ENCODE measurements at regions not wholly inside any gene's neighbourhood (a gene's known extent, or its start where the extent isn't known, plus 50 kb on each side); places are given as distances from the start of the nearest gene placed in this dataset.
"Not testable (repeated sequence)": the region's sequence is repeated elsewhere in the genome, so short reads cannot be mapped to it uniquely, and the experiment has no call there.

DNA sequence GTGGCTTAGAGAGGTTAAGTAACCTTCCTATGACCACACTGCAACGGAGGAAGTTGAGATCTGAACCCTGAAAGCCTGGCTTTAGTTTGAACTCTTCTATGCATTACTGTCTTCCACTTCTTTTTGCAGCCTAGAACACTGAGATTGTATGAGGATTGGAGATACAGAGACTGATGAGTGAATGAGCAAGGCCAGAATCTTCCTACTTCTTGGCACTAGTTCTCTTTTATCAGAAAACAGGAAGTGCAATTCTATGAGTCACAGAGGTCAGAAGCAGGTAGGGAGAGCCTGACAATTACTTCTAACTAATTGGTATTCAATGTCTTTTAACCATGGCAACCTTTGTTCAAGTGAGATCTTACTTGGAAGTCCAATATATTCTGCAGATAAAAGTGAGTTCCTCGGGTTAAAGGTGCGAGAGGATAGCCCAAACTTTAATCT is 219.0 kb downstream of the SHQ1 start:
- no peak overlapping the region for H3K4me3 ChIP-seq (ENCODE audit: low read depth, low read length)

GRCh38 chr3:72628065-72628464 is 220.2 kb downstream of the SHQ1 start:
- H3K4me3 ChIP-seq (ENCODE audit: low read depth, low read length), result no peak overlapping the region

DNA sequence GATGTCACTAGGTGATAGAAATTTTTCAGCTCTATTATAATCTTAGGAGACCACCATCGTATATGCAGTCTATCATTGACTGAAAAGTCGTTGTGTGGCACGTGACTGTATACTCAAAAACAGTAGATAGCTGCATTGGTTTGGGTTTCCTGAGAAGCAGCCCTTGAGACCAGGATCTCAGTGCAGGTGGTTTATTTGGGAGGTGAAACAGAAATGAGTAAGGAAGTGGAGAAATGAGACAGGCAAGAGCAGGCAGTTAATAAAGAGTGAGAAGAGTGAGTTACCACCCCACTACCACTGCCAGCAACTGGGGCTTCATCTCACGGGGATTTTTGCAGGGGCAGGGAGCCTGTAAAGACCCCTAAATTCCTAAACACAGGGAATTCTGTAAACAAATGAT is 221.0 kb downstream of the SHQ1 start:
- H3K4me3 ChIP-seq (ENCODE audit: low read depth, low read length), result no peak overlapping the region

- H3K4me3 ChIP-seq (ENCODE audit: low read depth, low read length), result no peak overlapping the region
These were observed 222.5 kb downstream of the SHQ1 start for GRCh38 chr3:72625602-72626337.

GRCh38 chr3:72624656-72625055 is 223.6 kb downstream of the SHQ1 start:
- no peak overlapping the region for H3K4me3 ChIP-seq (ENCODE audit: low read depth, low read length)

DNA sequence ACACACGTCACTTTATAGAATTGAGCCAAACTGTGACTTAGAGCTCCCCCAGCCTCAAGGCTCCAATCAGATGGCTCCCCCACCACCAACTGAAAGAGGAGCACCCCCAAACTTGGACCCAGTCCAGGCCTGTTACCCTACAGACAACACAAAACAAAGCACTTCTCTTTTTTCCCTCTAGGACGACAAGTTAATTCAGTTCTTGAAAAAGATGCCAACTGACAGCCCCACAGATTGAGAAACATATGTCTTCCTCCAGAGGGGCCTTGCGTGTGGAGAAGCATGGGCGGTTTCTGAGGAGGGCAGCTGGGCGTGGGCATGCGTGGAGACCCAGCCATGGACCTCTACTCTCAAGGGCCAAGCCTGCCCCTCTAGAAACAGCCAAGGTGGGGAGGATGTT is 229.5 kb downstream of the SHQ1 start:
- H3K4me3 ChIP-seq (ENCODE audit: low read depth, low read length), result no peak overlapping the region

- H3K4me3 ChIP-seq (ENCODE audit: low read depth, low read length), result no peak overlapping the region
These were observed 230.7 kb downstream of the SHQ1 start for GRCh38 chr3:72617424-72618024.

DNA sequence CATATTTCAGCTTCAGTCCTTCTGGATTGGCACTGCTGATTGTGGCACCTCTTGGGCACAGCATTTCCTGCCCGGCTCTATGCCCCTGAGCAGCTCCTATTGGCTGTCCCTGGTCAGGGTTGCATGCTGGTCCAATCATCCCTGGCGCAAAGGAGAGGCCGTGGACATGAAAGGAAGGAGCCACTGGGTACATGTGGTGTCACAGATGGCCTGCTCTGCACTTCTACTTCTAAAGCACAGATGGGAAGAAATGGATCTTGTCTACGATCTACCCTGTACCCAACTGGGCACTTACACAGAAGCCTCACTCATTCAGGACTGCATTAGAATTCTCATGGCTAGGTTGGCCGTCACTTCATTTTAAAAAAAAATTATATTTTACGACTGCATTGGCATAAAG is 232.5 kb downstream of the SHQ1 start:
- no peak overlapping the region for H3K4me3 ChIP-seq (ENCODE audit: low read depth, low read length)

GRCh38 chr3:72615182-72615581 is 233.1 kb downstream of the SHQ1 start:
- no peak overlapping the region for H3K4me3 ChIP-seq (ENCODE audit: low read depth, low read length)

GRCh38 chr3:72614394-72615074 is 233.7 kb downstream of the SHQ1 start:
- H3K4me3 ChIP-seq (ENCODE audit: low read depth, low read length), result no peak overlapping the region

DNA sequence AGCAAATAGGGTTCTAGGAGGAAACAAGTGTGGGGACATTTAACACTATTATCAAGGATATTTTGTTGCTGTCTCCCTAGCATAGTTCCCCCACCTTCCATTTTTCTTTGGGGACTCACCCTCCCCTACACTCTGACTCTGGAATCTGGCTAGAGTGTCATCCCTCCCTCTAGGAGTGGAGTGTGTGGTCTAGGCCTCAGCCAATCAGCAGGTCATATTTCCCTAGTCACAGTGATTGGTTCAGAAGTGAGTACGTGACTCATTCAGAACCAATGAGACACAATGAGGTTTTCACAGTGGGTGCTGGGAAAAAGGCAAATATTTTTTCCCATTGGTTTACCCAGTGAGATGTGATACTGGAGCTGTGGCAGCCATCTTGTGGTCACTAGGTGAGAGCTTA is 234.4 kb downstream of the SHQ1 start:
- H3K4me3 ChIP-seq (ENCODE audit: low read depth, low read length), result no peak overlapping the region

DNA sequence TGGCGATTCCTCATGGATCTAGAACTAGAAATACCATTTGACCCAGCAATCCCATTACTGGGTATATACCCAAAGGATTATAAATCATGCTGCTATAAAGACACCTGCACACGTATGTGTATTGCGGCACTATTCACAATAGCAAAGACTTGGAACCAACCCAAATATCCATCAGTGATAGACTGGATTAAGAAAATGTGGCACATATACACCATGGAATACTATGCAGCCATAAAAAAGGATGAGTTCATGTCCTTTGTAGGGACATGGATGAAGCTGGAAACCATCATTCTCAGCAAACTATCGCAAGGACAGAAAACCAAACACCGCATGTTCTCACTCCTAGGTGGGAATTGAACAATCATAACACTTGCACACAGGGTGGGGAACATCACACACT is 239.1 kb downstream of the SHQ1 start:
- H3K4me3 ChIP-seq (ENCODE audit: low read depth, low read length), result not testable (repeated sequence)

GRCh38 chr3:72606005-72606800 is 242.0 kb downstream of the SHQ1 start:
- no peak overlapping the region for H3K4me3 ChIP-seq (ENCODE audit: low read depth, low read length)

- H3K4me3 ChIP-seq (ENCODE audit: low read depth, low read length), result no peak overlapping the region
These were observed 243.9 kb downstream of the SHQ1 start for GRCh38 chr3:72604328-72604727.

GRCh38 chr3:72601983-72602750 is 246.1 kb downstream of the SHQ1 start:
- H3K4me3 ChIP-seq (ENCODE audit: low read depth, low read length), result no peak overlapping the region

DNA sequence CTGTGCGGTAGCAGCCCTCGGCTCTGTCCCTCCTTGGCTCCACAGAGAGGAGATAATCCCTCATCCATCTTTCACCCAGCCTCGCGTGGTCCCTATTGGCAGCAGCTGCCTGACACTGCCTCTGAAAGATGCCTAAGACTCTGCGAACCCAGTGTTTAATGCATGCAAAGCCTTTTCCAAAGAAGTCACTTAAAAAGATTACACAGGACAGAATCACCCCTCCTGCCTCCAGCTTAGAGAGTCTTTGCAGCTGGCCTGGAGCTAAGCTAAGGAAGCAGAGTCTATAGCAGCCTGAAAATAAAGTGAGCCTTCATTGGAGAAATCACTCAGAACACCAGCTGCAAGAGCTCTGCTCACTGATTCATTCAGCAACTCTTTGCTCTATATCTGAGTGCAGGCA is 247.2 kb downstream of the SHQ1 start:
- H3K4me3 ChIP-seq (ENCODE audit: low read depth, low read length), result no peak overlapping the region

GRCh38 chr3:72597756-72598195 is 250.5 kb downstream of the SHQ1 start:
- no peak overlapping the region for H3K4me3 ChIP-seq (ENCODE audit: low read depth, low read length)

GRCh38 chr3:72597043-72597442 is 251.2 kb downstream of the SHQ1 start:
- no peak overlapping the region for H3K4me3 ChIP-seq (ENCODE audit: low read depth, low read length)

DNA sequence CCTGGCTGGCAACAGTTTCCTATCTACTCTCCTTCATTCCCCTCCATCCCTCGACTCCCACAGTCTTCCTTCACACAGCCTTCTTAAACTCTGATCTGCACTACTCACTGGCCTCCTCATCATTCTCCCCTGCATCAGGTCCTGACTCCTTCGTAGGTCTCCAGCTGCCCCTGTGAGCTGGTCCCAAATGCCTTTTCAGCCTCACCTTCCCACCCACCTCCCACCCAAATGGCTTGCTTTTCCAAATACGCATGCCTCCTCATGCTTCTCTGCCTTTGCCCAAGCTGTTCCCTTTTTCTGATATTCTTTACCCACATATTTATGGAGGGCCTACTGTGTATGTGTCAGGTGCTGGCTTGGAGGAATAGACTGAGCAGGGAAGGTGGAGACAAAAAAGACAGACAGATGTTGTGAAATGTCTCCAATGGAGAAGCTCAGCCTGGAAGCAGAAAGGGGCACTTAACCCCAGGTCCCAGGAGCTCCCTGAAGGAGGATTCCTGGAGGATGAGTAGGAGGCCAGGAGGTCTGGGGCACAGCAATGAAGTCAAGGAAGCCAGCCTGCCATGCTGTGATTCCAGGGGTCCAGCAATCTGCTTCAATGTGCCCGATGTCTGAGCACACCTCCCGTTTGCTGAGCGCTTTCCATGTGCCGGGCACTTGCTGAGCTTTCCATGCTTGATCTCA is 252.2 kb downstream of the SHQ1 start:
- H3K4me3 ChIP-seq (ENCODE audit: low read depth, low read length), result no peak overlapping the region

GRCh38 chr3:72595376-72595775 is 252.9 kb downstream of the SHQ1 start:
- H3K4me3 ChIP-seq (ENCODE audit: low read depth, low read length), result no peak overlapping the region

All from iPS-11a (cell line).